HG03442 (cell line): ENCODE measurements at regions not wholly inside any gene's neighbourhood (a gene's known extent, or its start where the extent isn't known, plus 50 kb on each side); places are given as distances from the start of the nearest gene placed in this dataset.

ENCODE experiments used
- ATAC-seq: cut with Tn5 transposase; IDR thresholded peaks from one replicate; pipeline ENCODE4 v1.9.1; 2021; ENCODE audit warnings: mild to moderate bottlenecking, moderate library complexity; ENCODE audit not compliant: unreplicated experiment

DNA sequence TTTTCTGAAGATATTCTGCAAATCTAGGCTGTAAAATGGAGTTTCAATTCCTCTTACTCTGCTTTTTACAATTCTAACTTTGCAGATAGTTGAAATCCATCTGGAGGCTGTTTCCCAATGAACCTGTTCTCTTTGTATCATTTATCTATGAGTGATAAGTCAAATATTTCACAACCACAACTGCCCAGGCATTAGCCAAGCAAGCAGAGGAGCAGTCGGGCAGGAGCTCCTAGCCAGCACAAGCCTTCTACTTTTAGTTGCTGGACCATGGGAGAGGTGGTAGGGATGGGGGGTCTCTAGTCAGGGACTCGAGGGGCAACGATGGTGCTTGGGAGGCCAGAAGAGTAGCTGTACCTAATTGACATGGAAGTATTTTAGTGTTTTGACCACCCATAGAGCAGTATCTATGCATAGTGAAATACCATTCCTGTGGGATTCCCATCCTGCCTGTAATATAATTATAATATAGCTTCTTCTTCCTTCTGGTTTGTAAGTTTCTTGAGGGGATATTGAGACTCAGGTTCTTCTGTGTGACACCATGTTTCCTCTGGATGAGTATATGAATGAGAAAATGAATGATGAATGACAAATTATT lies 353.5 kb upstream of the IL12A start:
- no peak for ATAC-seq

DNA sequence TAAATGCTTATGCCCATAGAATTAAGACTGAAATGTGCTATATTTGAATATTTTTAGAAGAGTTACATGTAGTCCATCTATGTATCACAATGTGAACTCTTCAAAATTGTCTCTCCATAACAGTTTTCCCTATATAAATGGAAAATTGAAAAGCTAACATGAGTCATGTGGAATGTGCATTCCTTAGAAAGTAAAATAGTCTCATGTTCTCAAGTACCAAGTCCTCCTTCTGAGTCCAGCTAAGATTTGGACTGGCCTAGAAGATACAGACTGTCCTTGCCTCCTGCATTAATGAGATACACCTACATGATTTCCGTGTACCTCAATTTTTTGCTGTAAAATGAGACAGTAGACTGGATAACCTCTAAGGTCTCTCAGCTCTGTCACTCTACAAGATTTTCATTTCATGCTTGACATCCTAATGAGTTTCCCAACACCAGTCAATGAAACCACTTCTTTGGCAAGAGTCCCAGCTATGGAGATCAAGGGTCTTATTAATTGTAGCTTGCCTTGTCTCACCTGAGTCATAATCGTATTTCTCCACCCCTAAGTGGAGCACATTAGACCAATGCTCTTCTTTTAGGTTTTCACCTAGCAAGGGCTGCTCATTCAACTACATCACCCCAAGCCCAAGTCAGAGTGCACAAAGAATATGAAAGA lies 350.6 kb upstream of the IL12A start:
- no peak for ATAC-seq

DNA sequence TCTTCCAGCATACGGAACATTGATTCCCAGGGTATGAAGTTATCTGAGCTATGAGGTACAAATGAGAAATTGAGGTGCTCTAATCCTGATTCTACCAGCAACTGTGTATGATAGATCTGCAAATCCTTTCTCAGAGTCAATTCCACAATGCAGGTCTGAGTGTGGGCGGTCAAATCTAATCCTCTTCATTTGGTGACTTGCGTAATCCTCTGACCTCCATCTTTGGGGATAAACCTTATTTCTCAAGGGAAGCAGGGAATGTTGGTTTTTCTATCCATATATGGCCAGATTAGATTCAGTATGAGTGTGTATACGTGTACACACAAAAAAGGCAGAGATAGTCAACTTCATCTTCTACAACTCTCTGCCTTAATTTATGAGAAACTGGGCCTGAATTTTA lies 348.4 kb upstream of the IL12A start:
- ATAC-seq: no peak

DNA sequence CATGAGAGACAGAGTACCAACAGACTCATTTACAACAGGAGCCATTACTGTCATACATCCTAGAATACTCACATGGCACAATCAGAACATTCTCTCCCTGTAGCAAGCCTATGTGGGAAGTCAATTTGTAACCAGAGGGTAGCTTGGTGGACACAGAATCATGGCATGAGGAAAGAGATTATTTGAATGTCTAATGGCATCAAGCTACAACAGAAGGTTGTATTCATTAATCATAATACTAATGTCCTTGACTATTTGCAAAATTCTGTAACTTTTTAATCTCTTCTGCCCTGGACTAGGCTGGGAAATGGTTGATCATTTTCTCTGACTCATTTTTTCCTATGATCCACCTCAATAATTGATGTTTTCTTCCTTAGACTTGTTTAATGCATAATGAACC lies 345.2 kb upstream of the IL12A start:
- no peak for ATAC-seq

DNA sequence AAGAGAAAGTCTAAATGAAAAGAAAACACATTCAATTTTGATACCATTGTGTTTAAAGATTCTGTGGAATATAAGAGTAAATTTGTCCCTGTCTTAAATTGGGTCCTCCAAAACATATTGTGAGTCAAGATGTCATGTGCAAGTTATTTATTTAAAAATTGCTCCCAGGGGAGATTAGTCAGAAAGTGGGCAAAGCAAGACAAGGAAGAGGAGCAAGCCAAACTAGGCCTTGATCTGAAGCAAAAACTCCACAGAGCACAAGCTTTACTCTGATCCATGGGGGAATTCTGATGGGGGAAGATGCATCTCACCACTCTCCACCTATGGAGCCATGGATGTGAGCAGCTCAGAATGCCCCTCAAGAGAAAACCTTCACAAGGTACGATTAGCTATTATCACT lies 342.8 kb upstream of the IL12A start:
- no peak for ATAC-seq

DNA sequence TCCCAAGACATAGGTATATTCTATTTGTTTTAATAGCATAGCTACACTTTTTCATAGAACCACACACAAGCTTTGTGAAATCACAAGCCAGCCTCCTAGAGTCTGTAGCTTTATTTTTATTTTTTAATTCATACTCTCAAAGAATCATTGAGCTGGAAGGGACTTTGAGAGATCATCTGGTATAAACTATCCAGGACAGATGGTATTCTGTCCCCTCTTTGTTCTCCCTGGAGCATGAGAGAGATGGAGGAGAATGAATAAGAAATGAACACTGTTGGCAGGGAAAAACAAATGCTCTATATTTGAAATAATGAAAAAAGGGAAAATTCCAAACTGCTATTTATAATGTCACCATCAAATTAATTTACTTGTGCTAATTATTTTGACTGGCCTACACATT lies 338.7 kb upstream of the IL12A start:
- ATAC-seq: no peak

DNA sequence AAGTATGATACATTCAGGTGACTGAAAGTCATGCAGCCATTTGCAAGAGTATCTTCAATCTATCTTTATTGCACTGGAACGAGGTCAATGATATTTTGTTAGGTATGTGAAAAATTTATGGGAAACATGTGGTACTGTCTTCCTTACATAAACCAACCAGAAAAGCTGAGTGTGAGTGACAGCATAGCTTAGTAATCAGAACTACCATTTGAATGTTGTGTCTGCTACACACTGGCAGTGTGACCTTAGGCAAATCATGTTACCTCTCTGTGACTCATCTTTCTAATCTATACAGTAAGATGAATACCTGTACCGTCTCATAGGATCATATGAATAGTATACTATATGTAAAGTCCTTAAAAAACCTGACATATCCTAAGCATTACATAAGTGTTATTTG lies 337.9 kb upstream of the IL12A start:
- no peak for ATAC-seq

DNA sequence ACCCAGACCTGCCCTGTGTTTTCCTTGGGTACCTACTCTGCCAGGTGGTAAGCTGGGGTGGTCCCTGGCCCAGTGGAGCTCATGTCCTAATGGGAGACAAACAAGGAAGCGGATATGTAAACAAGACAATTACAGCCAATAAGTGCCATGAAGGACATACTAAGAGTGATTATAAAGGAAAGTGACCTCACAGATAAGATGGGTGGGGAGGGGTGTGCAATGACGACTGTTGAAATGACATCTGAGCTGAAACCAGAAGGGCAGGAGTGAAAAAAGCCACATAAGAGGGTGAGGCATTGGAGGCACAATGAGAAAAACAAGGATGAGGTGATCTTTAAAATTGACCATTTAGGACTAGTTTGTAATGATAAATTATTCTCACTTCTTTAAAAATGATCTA lies 336.2 kb upstream of the IL12A start:
- no peak for ATAC-seq

DNA sequence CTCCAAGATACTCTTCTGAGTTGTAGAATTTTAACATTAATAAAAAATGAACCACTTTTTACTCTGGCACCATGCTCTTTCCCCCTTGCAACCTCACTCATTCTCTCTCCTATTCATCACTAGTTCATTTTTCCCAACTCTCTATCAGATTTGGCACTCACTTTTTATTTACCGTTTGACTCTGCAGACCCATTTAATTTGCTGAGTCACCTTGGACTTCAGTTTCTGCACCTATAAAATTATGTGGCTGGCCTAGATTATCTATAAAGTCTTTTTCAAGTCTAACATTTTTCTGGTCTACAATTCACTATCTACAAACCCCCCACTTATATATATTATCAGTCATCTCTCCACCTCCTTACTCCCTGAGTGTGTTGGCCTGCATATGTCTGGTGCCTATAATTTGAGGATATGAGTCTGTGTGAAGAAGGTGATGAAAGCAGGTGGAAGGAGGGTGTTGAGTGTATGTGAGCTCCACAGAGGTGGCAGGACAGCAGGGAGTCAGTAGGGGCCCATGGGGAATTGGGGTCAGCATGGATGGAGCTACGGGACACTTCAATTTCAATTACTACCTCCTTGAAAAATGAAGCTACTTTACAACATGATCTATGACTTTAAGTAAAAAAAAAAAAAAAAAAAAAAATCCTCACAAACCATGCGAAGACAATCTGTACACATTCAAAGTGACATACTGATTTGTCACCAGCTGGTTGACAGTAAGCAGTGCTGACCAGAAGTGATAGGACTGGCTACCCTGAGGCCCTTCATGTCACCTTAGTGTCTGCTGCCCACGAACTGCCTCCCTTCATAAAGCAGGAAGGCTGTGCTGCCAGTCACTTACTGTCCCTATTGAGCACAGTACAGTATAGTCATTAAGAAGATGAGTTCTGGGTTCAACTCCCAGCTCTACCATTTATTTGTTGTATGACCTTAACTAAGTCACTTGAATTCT lies 334.2 kb upstream of the IL12A start:
- ATAC-seq: no peak

DNA sequence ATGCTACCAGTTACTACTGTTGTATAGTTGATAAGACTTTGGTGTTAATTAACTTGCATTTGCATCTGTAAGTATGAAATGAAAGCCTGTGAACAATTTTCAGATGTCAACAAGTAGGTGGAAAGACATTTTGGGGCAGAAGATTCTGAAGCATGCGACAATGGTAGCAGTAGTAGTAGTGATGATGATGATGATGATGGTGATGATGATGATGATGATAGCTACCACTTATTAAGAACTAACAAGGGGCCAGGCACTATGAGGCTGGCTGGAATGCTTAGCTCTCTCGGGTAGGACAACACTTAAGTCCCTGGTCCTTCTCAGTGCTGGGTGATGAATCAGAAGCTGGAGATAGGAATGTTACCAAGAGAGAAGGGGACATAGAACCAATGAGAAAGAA lies 333.4 kb upstream of the IL12A start:
- ATAC-seq: no peak

DNA sequence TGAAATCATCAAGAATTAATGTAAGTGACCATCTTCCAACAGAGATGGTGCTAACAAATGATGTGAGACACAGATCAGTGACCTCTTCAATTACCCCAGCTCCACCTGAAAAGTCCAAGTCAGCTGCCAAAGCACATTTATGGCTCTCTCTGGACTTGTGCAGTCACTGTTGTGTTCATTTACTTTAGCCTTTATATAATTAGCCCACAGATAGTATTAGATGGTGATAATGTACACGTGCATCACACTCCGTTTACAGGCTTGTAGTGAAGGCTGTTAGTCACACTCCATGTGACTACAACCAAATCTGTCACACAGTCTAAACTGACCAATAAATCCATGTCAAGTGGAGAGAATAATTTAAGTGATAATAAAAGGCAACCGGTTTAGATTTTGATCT lies 331.5 kb upstream of the IL12A start:
- no peak for ATAC-seq

DNA sequence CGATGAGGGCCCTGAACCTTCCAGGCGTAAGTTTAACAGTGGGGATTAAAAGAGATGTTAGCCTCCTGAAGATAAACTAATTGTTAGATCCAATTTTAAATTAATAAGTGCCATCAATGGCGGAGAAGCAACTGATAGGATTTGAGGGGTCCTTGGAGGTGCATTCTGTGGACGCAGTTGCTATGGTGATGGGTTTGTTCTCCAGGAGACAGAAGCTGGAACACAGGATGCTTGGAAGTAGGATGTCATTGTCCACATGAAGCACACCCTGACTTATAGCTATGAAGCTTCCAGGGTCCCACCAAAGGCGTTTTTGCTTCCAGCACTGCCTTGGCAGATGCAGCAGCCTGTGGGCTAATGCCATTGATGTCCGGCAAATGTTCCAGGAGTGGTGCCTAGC lies 331.0 kb upstream of the IL12A start:
- ATAC-seq: no peak

DNA sequence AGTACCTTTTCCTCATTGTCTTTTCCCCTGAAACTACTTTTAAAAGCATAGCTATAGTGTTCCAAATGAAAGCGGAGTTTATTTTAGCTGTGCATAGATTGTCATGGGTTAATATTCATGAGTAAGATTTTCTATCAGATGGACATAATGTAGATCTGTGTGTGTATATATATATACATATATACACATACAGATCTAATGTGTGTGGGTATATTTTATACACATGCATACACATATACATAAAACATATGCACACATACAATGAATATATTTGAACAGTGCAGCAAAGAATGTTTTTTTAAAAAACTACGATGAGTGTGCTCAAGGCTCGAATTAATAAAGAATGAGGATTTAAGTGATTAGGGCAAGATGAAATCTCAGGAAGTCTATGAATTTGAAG lies 328.3 kb upstream of the IL12A start:
- ATAC-seq: no peak

DNA sequence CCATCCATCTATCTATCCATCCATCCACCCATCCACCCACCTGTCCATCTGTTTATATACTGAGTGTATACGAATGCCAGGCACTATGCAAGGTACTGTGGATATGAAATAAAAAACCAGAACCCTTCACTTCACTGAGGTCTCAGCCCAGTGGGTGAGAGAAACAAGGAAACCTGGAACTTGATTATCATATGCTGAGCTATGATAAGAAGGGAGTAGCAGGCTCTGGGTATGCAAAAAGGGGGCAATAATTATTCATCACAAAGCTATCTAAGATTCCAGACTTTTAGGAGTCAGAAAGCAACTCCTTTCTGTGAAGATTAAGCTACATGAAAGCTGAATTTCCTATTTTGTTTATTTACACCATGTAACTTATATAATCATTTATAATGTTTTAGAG lies 327.7 kb upstream of the IL12A start:
- no peak for ATAC-seq

DNA sequence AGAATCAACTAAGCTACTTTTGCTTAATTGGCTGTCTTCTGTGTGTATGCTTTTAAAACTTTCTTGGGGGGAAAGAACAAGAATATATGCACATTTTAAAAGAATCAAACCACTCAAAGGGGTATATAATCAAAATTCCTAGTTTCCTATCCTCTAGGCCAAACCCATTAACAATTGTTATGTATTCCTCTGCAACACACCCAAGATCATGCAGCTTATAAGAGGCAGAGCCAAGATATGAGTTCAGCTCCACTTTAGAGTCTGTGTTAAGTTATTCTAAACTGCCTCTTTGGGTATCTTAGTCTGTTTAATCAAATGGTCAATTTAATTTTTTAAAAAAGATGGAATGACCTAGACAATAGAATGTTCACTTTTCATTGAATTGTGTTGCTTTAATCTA lies 326.1 kb upstream of the IL12A start:
- ATAC-seq: no peak

DNA sequence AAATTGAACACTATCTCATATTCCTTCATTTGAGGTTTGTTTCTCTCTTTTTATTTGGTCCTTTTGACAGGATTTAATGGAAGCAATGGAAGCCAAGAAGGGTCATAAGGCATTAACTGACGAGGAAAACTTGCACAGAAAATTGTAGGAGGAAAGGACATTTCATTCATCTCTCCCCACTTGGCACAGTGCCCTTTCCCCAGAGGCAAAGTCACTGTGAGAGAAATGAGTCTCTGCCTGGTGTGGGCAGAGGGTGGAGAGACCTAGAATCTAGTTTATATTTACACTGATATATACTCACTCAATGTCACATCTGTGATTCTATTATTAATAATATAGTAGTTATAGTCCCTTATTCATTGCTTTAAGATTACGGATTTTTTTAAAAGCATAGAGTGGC lies 324.6 kb upstream of the IL12A start:
- ATAC-seq: no peak

DNA sequence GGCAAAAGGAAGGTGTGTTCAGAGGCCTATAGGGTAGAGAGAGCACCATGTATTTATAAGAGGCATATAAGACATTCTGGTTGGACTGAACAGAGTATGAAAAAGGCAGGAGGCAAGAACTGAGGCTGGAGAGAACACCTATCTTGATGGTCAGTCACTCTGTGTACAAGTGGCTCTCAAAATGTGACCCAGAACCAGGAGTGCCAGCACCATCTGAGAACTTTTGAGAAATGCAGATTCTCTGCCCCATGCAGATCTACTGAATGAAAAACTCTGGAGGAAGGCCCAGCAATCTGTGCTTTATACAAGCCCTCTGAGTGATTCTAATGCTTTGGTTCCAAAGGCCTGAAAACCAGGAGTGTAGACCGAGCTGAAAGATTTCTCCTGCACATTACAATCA lies 324.0 kb upstream of the IL12A start:
- ATAC-seq: no peak

DNA sequence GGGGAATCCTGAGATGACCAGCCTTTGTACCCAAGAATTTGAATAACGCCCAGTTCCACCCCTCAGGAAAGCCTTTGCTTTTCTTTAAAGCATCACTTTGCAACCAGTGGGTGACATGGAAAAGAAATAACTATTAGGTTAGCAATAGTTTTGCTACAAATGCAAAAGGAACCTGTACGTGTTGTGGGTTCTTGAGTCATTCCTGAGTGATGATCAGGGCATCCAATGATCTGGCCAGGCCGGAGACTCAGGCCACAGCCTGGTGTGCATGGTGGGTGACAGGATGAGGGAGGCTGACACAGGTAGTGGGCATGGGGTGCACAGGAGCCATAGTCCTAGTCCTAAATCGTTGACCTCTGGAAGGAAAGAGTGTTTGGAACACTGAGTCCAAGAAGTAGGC lies 321.4 kb upstream of the IL12A start:
- no peak for ATAC-seq

DNA sequence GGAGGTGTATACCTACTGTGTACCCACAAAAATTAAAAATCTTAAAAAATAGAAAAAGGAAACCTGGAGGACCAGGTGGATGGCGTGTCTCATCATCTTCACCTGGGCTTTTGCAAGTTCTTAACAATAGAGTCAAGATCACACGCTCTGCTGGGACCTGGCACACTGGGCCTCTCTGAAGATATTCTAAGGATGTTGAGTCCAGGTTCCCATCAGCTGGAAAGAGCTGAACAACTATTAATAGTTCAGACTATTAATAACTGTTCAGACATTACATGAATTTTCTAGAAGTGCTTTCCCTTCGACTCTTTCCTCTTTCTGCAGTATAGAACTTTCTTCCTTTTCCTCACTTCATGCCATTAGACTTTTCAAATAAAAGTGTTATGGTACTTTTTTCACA lies 320.2 kb upstream of the IL12A start:
- ATAC-seq: no peak

DNA sequence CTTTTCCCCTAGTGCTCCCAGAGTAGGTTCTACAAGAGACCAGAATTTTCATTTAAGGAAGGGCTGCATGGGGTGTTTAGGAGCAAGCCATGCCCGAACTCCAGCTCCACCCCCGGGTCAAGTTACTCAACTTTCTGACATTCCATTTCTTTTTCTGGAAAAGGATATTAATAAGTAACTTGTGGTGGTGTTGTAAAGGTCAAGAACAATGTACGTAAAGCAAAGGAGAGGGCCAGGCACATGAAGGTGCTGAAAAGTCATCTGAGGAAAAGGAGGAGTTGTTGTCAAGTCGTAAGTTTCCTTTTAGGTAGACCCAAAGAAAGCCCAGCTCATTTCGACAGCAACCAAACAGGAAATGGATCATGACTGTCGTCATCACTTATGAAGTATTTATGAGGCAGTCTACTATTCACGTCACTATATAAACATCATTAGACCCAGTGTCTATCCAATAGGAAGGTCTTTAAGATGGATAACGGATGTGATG lies 319.6 kb upstream of the IL12A start:
- no peak for ATAC-seq

DNA sequence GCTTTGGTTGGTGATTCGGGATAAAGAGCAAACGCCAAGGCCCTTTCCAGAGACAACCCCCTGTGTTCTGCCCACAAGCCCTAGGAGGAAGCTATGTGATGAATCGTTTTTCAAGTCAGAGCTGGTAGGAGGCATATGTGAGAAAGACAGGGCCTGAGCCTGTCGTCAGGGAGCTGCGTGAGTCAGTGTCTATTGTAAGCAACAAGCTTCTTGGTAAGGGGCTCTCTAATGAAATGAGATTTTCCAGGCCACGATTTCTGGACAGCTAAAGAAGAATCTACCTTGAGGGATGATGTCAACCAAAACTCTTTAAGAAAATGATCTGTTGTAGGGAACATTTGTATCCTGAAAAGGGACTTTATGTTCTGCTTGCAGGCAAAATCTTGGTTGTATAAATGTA lies 318.9 kb upstream of the IL12A start:
- ATAC-seq: no peak
